ENCODE measurements at regions not wholly inside any gene's neighbourhood (a gene's known extent, or its start where the extent isn't known, plus 50 kb on each side); places are given as distances from the start of the nearest gene placed in this dataset.
A peak's percentile ranks its signal among the peaks of the same experiment; 100 is the strongest.

- in situ Hi-C loops (cut with HindIII; ENCODE audit: low sequenced_read_pairs): no loop called here
- no peak for TF ChIP-seq CTCF (IDR thresholded peaks at IDR 0.05; ENCODE audit: low read depth, low read length)
- no peak for DNase-seq (ENCODE audit: low read depth, low spot score)
- H3K4me3 ChIP-seq (ENCODE audit: low read depth, low read length): no peak overlapping the region
These were observed 1564.4 kb downstream of the EFNA5 start for GRCh38 chr5:106106384-106106783.

DNA sequence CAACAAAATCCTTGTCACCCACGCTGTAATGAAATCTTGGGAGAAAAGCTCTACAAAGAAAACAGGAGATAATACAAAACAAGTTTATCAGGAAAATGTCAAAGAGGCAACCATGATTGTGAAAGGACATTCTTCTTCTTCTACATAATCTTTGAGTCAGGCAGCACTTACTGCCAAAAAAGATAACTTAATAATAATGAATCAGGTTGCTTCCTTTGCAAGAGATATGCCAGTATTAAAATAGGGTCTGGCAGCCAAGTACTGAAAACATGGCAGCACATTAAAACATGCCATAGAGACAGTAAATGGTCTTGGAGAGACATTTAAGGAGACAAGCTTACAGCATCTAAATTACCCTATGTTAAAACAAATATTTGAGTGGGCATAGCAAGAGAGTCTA, 1573.4 kb downstream of the EFNA5 start:
- no peak for TF ChIP-seq CTCF (IDR thresholded peaks at IDR 0.05; ENCODE audit: low read depth, low read length)
- no peak overlapping the region for H3K4me3 ChIP-seq (ENCODE audit: low read depth, low read length)
- DNase-seq (ENCODE audit: low read depth, low spot score): no peak
- in situ Hi-C loops (cut with HindIII; ENCODE audit: low sequenced_read_pairs): no loop called here

GRCh38 chr5:106094839-106095238, 1575.9 kb downstream of the EFNA5 start:
- TF ChIP-seq CTCF (IDR thresholded peaks at IDR 0.05; ENCODE audit: low read depth, low read length): no peak
- no peak for DNase-seq (ENCODE audit: low read depth, low spot score)
- H3K4me3 ChIP-seq (ENCODE audit: low read depth, low read length): no peak overlapping the region
- in situ Hi-C loops (cut with HindIII; ENCODE audit: low sequenced_read_pairs): no loop called here

DNA sequence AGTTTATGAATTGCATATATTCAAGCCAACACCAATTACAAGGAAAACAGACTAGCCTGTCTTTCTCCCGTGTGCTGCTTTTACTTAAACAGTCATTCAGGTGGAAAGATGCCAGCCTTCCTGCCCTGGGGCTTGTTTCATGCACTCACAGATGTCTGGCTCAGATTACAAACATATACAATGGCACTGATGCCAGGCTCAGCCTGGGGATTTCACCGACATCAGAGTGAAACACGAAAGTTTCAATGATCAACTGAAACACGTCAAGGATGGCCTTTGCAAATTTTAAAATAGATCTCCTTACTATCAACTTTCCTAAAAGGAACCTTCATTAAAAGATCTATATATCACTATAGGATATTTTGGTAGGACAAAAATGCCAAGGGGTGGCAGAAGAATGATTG, 1576.5 kb downstream of the EFNA5 start:
- DNase-seq (ENCODE audit: low read depth, low spot score): peak; percentile 58
- in situ Hi-C loops (cut with HindIII; ENCODE audit: low sequenced_read_pairs): no loop called here
- H3K4me3 ChIP-seq (ENCODE audit: low read depth, low read length): no peak overlapping the region
- TF ChIP-seq CTCF (IDR thresholded peaks at IDR 0.05; ENCODE audit: low read depth, low read length): no peak

GRCh38 chr5:106093134-106093533, 1577.6 kb downstream of the EFNA5 start:
- in situ Hi-C loops (cut with HindIII; ENCODE audit: low sequenced_read_pairs): no loop called here
- no peak overlapping the region for H3K4me3 ChIP-seq (ENCODE audit: low read depth, low read length)
- DNase-seq (ENCODE audit: low read depth, low spot score): no peak
- TF ChIP-seq CTCF (IDR thresholded peaks at IDR 0.05; ENCODE audit: low read depth, low read length): no peak

GRCh38 chr5:106092455-106092854, 1578.3 kb downstream of the EFNA5 start:
- no peak overlapping the region for H3K4me3 ChIP-seq (ENCODE audit: low read depth, low read length)
- no peak for TF ChIP-seq CTCF (IDR thresholded peaks at IDR 0.05; ENCODE audit: low read depth, low read length)
- in situ Hi-C loops (cut with HindIII; ENCODE audit: low sequenced_read_pairs): no loop called here
- no peak for DNase-seq (ENCODE audit: low read depth, low spot score)

GRCh38 chr5:106089073-106089472, 1581.7 kb downstream of the EFNA5 start:
- in situ Hi-C loops (cut with HindIII; ENCODE audit: low sequenced_read_pairs): no loop called here
- no peak for TF ChIP-seq CTCF (IDR thresholded peaks at IDR 0.05; ENCODE audit: low read depth, low read length)
- H3K4me3 ChIP-seq (ENCODE audit: low read depth, low read length): no peak overlapping the region
- no peak for DNase-seq (ENCODE audit: low read depth, low spot score)
